Thoracic aorta (tissue), 2 donors: ENCODE measurements at regions not wholly inside any gene's neighbourhood (a gene's known extent, or its start where the extent isn't known, plus 50 kb on each side); places are given as distances from the start of the nearest gene placed in this dataset.

Experiments used
- ATAC-seq: fragments of 150-250 bp; one replicate; pipeline ENCODE4 v1.8.0; 2017; ENCODE audit warnings: low read depth; ENCODE audit not compliant: insufficient number of reproducible peaks, low FRiP score
- DNase-seq: peaks from one replicate; pipeline ENCODE4 v3.0.0-alpha.2; 2020; ENCODE audit warnings: low spot score
- H3K27ac ChIP-seq, 2 donors: fragments of 200-600 bp; sonication (generic); 1 replicate in 1 of 2; 2 replicates in 1 of 2; pipeline ENCODE4 v1.5.1; 2016; ENCODE audit warnings: mild to moderate bottlenecking in 2 of 2, moderate library complexity in 2 of 2
- H3K27me3 ChIP-seq: fragments of 200-600 bp; sonication (generic); replicated peaks from 2 replicates; pipeline ENCODE4 v1.6.0; 2016; ENCODE audit warnings: mild to moderate bottlenecking; ENCODE audit not compliant: insufficient read depth
- H3K36me3 ChIP-seq: fragments of 200-600 bp; sonication (generic); one replicate; pipeline ENCODE4 v1.5.1; 2016
- H3K4me1 ChIP-seq, 2 donors: fragments of 200-600 bp; sonication (generic); 1 replicate in 1 of 2; 2 replicates in 1 of 2; pipeline versions ENCODE4 v1.5.1 to v1.6.0; 2016; ENCODE audit warnings: low read depth in 2 of 2, mild to moderate bottlenecking in 1 of 2; ENCODE audit not compliant: control insufficient read depth in 1 of 2
- H3K4me3 ChIP-seq: fragments of 200-600 bp; sonication (generic); 2 replicates; pipeline ENCODE4 v1.5.1; 2016; ENCODE audit warnings: mild to moderate bottlenecking
- H3K9me3 ChIP-seq: fragments of 200-600 bp; sonication (generic); 2 replicates; pipeline ENCODE4 v1.5.1; 2016
- CTCF ChIP-seq: fragments of 200-600 bp; sonication (generic); IDR thresholded peaks from one replicate; pipeline ENCODE4 v1.5.1; 2019; ENCODE audit warnings: antibody characterized with exemption

DNA sequence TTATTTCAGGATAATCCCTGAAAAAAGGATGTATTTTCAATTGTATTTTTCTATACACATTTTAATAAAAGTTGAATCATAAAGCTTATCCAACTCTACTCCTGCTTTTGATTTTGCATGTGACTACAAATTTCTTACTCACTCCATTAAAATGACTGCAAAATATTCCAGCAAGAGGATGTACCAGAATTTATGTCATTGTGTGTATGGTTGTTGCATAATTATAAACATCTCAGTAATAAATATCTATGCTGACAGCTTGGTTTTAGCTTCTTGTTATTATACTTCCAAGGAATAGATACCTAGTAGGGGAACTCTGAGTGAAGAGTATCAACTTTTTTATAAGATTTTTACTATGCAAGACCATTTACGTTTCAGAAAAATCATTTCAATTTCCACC is 463.2 kb upstream of the RUNX1 start:
- DNase-seq (no peak), ATAC-seq (no peak)
- Histone ChIP-seq H3K27me3 (no peaks in the 10 kb centered on the region), H3K36me3 (no peaks in the 10 kb centered on the region), H3K9me3 (no peaks in the 10 kb centered on the region), H3K4me3 (no peak overlapping the region), H3K27ac (no peak overlapping the region), H3K4me1 (no peaks in the 10 kb centered on the region)
- TF ChIP-seq CTCF, result no peak

- DNase-seq, result no peak
- H3K27ac ChIP-seq, result no peak overlapping the region
- peaks cover 0 to 1% of the 10 kb centered on the region in 2 donors for H3K4me1 ChIP-seq
- ATAC-seq, result no peak
- H3K36me3 ChIP-seq, result no peaks in the 10 kb centered on the region
- H3K27me3 ChIP-seq, result no peaks in the 10 kb centered on the region
- TF ChIP-seq CTCF, result no peak
- H3K4me3 ChIP-seq, result no peak overlapping the region
- H3K9me3 ChIP-seq, result no peaks in the 10 kb centered on the region
Measured at GRCh38 chr21:35511696-35512162, 462.6 kb upstream of the RUNX1 start.

- H3K36me3 ChIP-seq, result no peaks in the 10 kb centered on the region
- TF ChIP-seq CTCF, result no peak
- ATAC-seq, result no peak
- H3K4me1 ChIP-seq, result peaks cover 3 to 7% of the 10 kb centered on the region in 2 donors
- H3K27ac ChIP-seq, result no peak overlapping the region
- DNase-seq, result no peak
- no peaks in the 10 kb centered on the region for H3K27me3 ChIP-seq
- no peaks in the 10 kb centered on the region for H3K9me3 ChIP-seq
- no peak overlapping the region for H3K4me3 ChIP-seq
Measured at GRCh38 chr21:35510957-35511695, 462.0 kb upstream of the RUNX1 start.

DNA sequence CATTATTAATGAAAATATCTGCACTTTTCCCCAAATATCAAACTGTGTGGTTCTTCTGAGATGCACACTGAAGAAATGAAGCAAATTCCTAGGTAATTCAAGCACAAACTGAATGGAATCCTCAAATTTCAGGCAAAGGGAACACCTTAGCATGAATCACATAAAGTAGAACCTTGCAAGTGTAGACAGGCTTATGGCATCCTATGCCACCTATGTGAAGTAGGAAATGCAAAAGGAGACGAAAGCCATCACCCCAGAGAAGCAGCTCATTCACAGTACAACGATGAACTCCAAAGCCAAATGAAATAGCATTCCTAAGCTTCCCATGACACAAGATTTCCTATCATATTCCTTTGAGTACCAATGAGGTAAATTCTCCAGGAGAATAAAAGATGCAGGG is 461.2 kb upstream of the RUNX1 start:
- H3K36me3 ChIP-seq, result no peaks in the 10 kb centered on the region
- ATAC-seq, result no peak
- H3K4me1 ChIP-seq, result peaks cover 4 to 8% of the 10 kb centered on the region in 2 donors
- H3K9me3 ChIP-seq, result no peaks in the 10 kb centered on the region
- no peak for DNase-seq
- TF ChIP-seq CTCF, result no peak
- H3K27me3 ChIP-seq, result no peaks in the 10 kb centered on the region
- no peak overlapping the region for H3K27ac ChIP-seq
- H3K4me3 ChIP-seq, result no peak overlapping the region

DNA sequence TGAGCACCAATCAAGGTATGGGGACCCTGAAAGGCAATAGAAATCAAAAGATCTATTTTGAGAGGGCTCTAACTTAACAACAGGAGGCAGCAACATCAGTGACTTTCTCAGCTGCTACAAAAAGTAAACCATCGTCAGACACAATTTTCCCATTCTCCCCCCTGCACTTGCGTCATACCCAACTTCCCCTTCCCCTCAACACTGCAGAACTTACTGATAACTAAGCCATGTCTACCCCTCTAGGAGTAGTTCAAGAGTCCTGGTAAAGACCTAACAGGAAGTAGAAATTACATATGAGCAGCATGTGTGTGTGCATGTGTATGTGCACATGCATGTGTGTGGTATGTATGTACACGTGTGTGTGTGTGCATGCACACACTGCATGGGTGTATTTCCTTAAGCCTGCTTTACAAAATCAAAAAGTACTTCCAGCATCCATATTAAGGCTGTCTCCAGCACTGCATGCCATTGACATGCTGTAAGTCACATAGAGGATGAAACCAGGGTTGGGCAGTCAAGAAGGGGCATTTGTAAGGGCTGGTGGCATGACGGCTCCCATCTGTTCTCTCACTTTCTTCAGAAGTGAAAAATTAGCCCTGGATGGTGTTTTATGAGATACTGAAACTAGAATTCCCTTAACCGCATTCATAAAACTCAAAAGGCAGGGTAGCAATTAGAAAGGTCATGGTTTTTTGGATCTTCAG is 460.1 kb upstream of the RUNX1 start:
- DNase-seq, result no peak
- no peak for ATAC-seq

More for the DNA sequence above, 460.1 kb upstream of the RUNX1 start:
- Histone ChIP-seq H3K4me3 (no peak overlapping the region), H3K36me3 (no peaks in the 10 kb centered on the region), H3K9me3 (no peaks in the 10 kb centered on the region), H3K27ac (no peak overlapping the region), H3K4me1 (peaks cover 6 to 8% of the 10 kb centered on the region in 2 donors), H3K27me3 (no peaks in the 10 kb centered on the region)
- no peak for TF ChIP-seq CTCF
